CD4-positive, alpha-beta T cell (primary cell): ENCODE measurements at regions not wholly inside any gene's neighbourhood (a gene's known extent, or its start where the extent isn't known, plus 50 kb on each side); places are given as distances from the start of the nearest gene placed in this dataset.
A peak's percentile ranks its signal among the peaks of the same experiment; 100 is the strongest.

ENCODE experiments used
- ATAC-seq: fragments of 200-7000 bp; cut with Tn5 transposase; one replicate; pipeline ENCODE4 v1.10.0; 2022; ENCODE audit warnings: mild to moderate bottlenecking; ENCODE audit not compliant: poor library complexity
- CTCF ChIA-PET: fragments of 350-600 bp; sonication (Branson Sonifier 250); formaldehyde crosslinking; loops from one replicate; lab custom pipeline; 2021; ENCODE audit warnings: antibody characterized with exemption, inconsistent platforms; lab: Charles Lee
- POLR2A ChIA-PET: fragments of 350-600 bp; sonication (Branson Sonifier 250); formaldehyde crosslinking; loops from one replicate; lab custom pipeline; 2021; ENCODE audit warnings: antibody characterized with exemption, inconsistent platforms; lab: Charles Lee
- DNase-seq, 14 experiments: peaks; one replicate each; pipeline ENCODE4 v3.0.0-alpha.2; 2013 to 2020; ENCODE audit warnings: mixed read lengths in 2 of 14
- H3K27ac ChIP-seq, 2 donors: one replicate each; pipeline versions ENCODE4 v1.5.1 to v1.7.0; 2013; ENCODE audit warnings: low read length in 2 of 2, low read depth in 1 of 2, mild to moderate bottlenecking in 1 of 2
- H3K27me3 ChIP-seq, 2 experiments: 1 replicate in 1 of 2; 2 replicates in 1 of 2; pipeline versions ENCODE4 v1.6.1 to v1.7.0; 2013; ENCODE audit warnings: low read length in 2 of 2, control low read depth in 1 of 2, mild to moderate bottlenecking in 1 of 2, moderate library complexity in 1 of 2; ENCODE audit not compliant: insufficient read depth in 2 of 2, control insufficient read depth in 1 of 2
- H3K36me3 ChIP-seq: one replicate; pipeline ENCODE4 v1.6.1; 2013; ENCODE audit warnings: low read length, control low read depth; ENCODE audit not compliant: insufficient read depth
- H3K4me1 ChIP-seq: one replicate; pipeline ENCODE4 v1.6.1; 2013; ENCODE audit warnings: low read length, control low read depth; ENCODE audit not compliant: insufficient read depth
- H3K4me3 ChIP-seq: one replicate; pipeline ENCODE4 v1.5.1; 2013; ENCODE audit warnings: mild to moderate bottlenecking, low read length, moderate library complexity
- H3K9me3 ChIP-seq, 2 experiments: 1 replicate in 1 of 2; 2 replicates in 1 of 2; pipeline versions ENCODE4 v1.6.1 to v1.7.0; 2013; ENCODE audit warnings: low read length in 2 of 2, mild to moderate bottlenecking in 2 of 2, control low read depth in 1 of 2, moderate library complexity in 1 of 2; ENCODE audit not compliant: control insufficient read depth in 1 of 2, insufficient read depth in 1 of 2
- H3K27ac Mint-ChIP-seq: one replicate; pipeline ENCODE4 v1.8.0; 2020; ENCODE audit warnings: mixed read lengths
- H3K27me3 Mint-ChIP-seq: one replicate; pipeline ENCODE4 v1.8.0; 2021; ENCODE audit warnings: mixed read lengths
- H3K36me3 Mint-ChIP-seq: one replicate; pipeline ENCODE4 v1.8.0; 2021; ENCODE audit warnings: low read depth, mixed read lengths
- H3K4me1 Mint-ChIP-seq: one replicate; pipeline ENCODE4 v1.8.0; 2021; ENCODE audit warnings: low read depth, mixed read lengths
- H3K4me3 Mint-ChIP-seq: one replicate; pipeline ENCODE4 v1.8.0; 2020; ENCODE audit warnings: mild to moderate bottlenecking, mixed read lengths
- H3K9me3 Mint-ChIP-seq: one replicate; pipeline ENCODE4 v1.8.0; 2020; ENCODE audit warnings: mixed read lengths
- intact Hi-C, 2 experiments: fragments of 100-400 bp; cut with DNase I in 1 of 2; cut with micrococcal nuclease in 1 of 2; formaldehyde crosslinking; loops; one replicate each; pipeline versions ENCODE4 v1.15.1 to v1.9.0; 2023 to 2025; cut with DNase I, micrococcal nuclease
- TF ChIP-seq, protein P1 (sequence below): fragments of 200-600 bp; IDR thresholded peaks from one replicate; pipeline ENCODE4 v1.8.0; 2022; ENCODE audit warnings: antibody characterized with exemption, mild to moderate bottlenecking

DNA sequence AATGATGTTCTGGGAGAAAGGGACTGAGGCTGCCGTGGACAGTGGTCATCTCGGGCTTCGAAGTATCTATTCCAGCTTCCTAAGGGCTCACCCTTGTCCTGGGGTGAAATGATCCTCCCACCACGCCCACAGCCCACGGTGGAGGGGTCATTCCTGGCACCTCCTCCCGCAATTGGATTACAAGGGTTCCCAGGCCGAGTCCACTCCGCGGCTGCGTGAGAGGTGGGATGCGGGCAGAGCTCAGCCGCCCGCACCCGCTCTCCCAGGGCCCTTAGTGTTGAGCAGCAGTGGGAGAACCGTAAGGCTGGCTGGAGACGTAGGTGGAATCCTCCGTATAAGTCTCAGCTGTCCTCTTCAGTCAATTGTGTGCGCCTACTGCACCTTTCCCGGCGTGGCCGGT lies 273.3 kb upstream of the ADAMTS16 start:
- H3K4me3 Mint-ChIP-seq: no peak overlapping the region
- no peak overlapping the region for H3K27ac Mint-ChIP-seq
- no peaks in the 10 kb centered on the region for H3K27me3 Mint-ChIP-seq

DNA sequence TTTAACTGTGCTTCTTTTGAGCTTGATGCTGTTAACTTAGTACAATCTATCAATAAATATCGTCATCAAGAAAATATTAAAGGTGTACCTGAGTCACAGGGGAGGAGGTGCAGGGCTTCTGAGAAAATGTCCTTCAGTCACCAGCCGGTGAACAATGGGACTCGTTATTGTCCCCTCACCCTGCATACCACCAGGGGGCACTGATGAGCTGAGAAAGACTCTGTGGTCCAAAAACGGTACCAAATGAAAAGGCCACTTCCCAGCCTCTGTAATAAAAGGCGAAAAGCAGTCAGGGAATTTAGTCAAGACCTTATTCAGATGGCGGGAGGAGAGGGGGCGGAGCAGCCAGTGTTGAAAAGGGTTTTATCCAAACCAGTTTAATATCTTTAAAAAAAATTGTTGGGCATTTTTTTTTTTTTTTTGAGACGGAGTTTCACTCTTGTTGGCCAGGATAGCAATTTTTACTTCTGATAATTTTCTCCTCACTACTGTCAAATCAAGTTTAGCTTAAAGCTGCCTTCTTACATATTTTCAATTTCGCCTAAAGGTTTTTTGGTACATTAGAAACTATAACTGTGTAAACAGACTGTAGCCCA lies 271.9 kb upstream of the ADAMTS16 start:
- DNase-seq (peak in 4 of 14 experiments; percentile 16 to 26 (median 19)), ATAC-seq (no peak)
- ChIA-PET CTCF (no interaction called here), POLR2A (no interaction called here)
- Histone ChIP-seq H3K4me3 (no peak overlapping the region), H3K27me3 (no peaks in the 10 kb centered on the region), H3K27ac (no peak overlapping the region), H3K4me1 (no peaks in the 10 kb centered on the region), H3K9me3 (peaks cover 0 to 28% of the 10 kb centered on the region in 2 experiments), H3K36me3 (no peaks in the 10 kb centered on the region)
- H3K27ac Mint-ChIP-seq: no peak overlapping the region
- intact Hi-C loops: no loop called here
- peaks cover 2% of the 10 kb centered on the region for H3K9me3 Mint-ChIP-seq
- TF ChIP-seq, protein P1, sequence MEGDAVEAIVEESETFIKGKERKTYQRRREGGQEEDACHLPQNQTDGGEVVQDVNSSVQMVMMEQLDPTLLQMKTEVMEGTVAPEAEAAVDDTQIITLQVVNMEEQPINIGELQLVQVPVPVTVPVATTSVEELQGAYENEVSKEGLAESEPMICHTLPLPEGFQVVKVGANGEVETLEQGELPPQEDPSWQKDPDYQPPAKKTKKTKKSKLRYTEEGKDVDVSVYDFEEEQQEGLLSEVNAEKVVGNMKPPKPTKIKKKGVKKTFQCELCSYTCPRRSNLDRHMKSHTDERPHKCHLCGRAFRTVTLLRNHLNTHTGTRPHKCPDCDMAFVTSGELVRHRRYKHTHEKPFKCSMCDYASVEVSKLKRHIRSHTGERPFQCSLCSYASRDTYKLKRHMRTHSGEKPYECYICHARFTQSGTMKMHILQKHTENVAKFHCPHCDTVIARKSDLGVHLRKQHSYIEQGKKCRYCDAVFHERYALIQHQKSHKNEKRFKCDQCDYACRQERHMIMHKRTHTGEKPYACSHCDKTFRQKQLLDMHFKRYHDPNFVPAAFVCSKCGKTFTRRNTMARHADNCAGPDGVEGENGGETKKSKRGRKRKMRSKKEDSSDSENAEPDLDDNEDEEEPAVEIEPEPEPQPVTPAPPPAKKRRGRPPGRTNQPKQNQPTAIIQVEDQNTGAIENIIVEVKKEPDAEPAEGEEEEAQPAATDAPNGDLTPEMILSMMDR: peak; percentile 49
- H3K4me3 Mint-ChIP-seq: no peak overlapping the region
- H3K4me1 Mint-ChIP-seq: no peaks in the 10 kb centered on the region
- H3K27me3 Mint-ChIP-seq: no peaks in the 10 kb centered on the region
- no peaks in the 10 kb centered on the region for H3K36me3 Mint-ChIP-seq

More for the DNA sequence above, 273.3 kb upstream of the ADAMTS16 start:
- ATAC-seq (no peak), DNase-seq (no peak)
- Mint-ChIP-seq H3K36me3 (no peaks in the 10 kb centered on the region), H3K4me1 (no peaks in the 10 kb centered on the region), H3K9me3 (peaks cover 2% of the 10 kb centered on the region)
- no peaks in the 10 kb centered on the region for H3K36me3 ChIP-seq
- H3K4me3 ChIP-seq: no peak overlapping the region
- ChIA-PET CTCF (no interaction called here), POLR2A (no interaction called here)
- H3K27me3 ChIP-seq: no peaks in the 10 kb centered on the region
- H3K27ac ChIP-seq: no peak overlapping the region
- TF ChIP-seq, protein P1: no peak
- H3K4me1 ChIP-seq: no peaks in the 10 kb centered on the region
- peaks cover 0 to 28% of the 10 kb centered on the region in 2 experiments for H3K9me3 ChIP-seq
- intact Hi-C loops: no loop called here

DNA sequence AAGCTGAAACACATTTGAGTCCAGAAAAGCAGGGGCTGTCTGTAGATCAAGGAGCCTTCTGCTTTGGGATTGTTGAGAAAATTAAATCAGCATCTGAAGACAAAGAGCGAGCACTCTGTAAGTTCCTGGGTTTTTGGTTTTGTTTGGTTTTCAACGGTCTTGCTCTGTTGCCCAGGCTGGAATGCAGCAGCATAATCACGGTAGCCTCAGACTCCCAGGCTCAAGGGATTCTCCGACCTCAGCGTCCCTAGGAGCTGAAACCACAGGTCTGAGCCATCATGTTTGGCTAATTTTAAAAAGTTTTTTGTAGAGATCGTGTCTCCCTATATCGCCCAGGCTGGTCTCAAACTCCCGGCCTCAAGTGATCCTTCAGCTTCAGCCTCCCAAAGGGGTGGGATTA lies 266.5 kb upstream of the ADAMTS16 start:
- ChIA-PET POLR2A (no interaction called here), CTCF (no interaction called here)
- no peaks in the 10 kb centered on the region for H3K36me3 Mint-ChIP-seq
- Histone ChIP-seq H3K27ac (no peak overlapping the region), H3K4me1 (no peaks in the 10 kb centered on the region), H3K36me3 (no peaks in the 10 kb centered on the region), H3K4me3 (no peak overlapping the region), H3K9me3 (peaks cover 0 to 15% of the 10 kb centered on the region in 2 experiments), H3K27me3 (no peaks in the 10 kb centered on the region)
- TF ChIP-seq, protein P1: no peak
- intact Hi-C loops: no loop called here
- no peaks in the 10 kb centered on the region for H3K4me1 Mint-ChIP-seq
- H3K9me3 Mint-ChIP-seq: no peaks in the 10 kb centered on the region
- H3K27ac Mint-ChIP-seq: no peak overlapping the region
- no peak overlapping the region for H3K4me3 Mint-ChIP-seq
- no peaks in the 10 kb centered on the region for H3K27me3 Mint-ChIP-seq
- no peak for ATAC-seq
- DNase-seq: no peak
